Common myeloid progenitor, CD34-positive (primary cell): ENCODE measurements at regions not wholly inside any gene's neighbourhood (a gene's known extent, or its start where the extent isn't known, plus 50 kb on each side); places are given as distances from the start of the nearest gene placed in this dataset.

Experiments used
- CTCF ChIA-PET: fragments of 350-600 bp; sonication (Branson Sonifier 250); formaldehyde crosslinking; loops from one replicate; lab custom pipeline; 2021; ENCODE audit warnings: antibody characterized with exemption; lab: Charles Lee
- POLR2A ChIA-PET: fragments of 350-600 bp; sonication (Branson Sonifier 250); formaldehyde crosslinking; loops from one replicate; lab custom pipeline; 2021; ENCODE audit warnings: antibody characterized with exemption; lab: Charles Lee
- DNase-seq, 3 donors: peaks; one replicate each; pipeline versions ENCODE4 v3.0.0 to v3.0.0-alpha.2; 2013
- H3K27ac ChIP-seq, 2 experiments: 1 replicate in 1 of 2; 2 replicates in 1 of 2; pipeline ENCODE4 v1.7.0; 2013; ENCODE audit warnings: inconsistent platforms in 2 of 2, low read length in 2 of 2, mild to moderate bottlenecking in 2 of 2, low read depth in 1 of 2, moderate library complexity in 1 of 2; ENCODE audit not compliant: severe bottlenecking in 2 of 2, insufficient read depth in 1 of 2, poor library complexity in 1 of 2
- H3K27me3 ChIP-seq, 5 experiments: replicated peaks in 2 of 5; 1 replicate in 3 of 5; 2 replicates in 2 of 5; pipeline versions ENCODE4 v1.6.1 to v1.7.0; 2013; ENCODE audit warnings: low read length in 4 of 5, mild to moderate bottlenecking in 2 of 5, moderate library complexity in 2 of 5, inconsistent platforms in 1 of 5; ENCODE audit not compliant: insufficient read depth in 5 of 5, control insufficient read depth in 4 of 5
- H3K36me3 ChIP-seq, 4 experiments: 1 replicate in 2 of 4; 2 replicates in 2 of 4; pipeline versions ENCODE4 v1.6.1 to v1.7.0; 2013; ENCODE audit warnings: low read length in 3 of 4, control low read depth in 1 of 4, mild to moderate bottlenecking in 1 of 4; ENCODE audit not compliant: control insufficient read depth in 4 of 4, insufficient read depth in 4 of 4
- H3K4me1 ChIP-seq, 4 experiments: 1 replicate in 3 of 4; 2 replicates in 1 of 4; pipeline versions ENCODE4 v1.6.1 to v1.7.1; 2013; ENCODE audit warnings: low read length in 3 of 4, mild to moderate bottlenecking in 3 of 4, control low read depth in 1 of 4, inconsistent platforms in 1 of 4, moderate library complexity in 1 of 4; ENCODE audit not compliant: control insufficient read depth in 4 of 4, insufficient read depth in 4 of 4; ENCODE audit errors: control extremely low read depth in 1 of 4
- H3K4me3 ChIP-seq, 7 experiments: 1 replicate in 4 of 7; 2 replicates in 3 of 7; pipeline versions ENCODE4 v1.5.1 to v1.7.0; 2013; ENCODE audit warnings: mild to moderate bottlenecking in 7 of 7, low read length in 6 of 7, moderate library complexity in 6 of 7, inconsistent platforms in 2 of 7, low read depth in 2 of 7, control low read depth in 1 of 7; ENCODE audit not compliant: insufficient read depth in 4 of 7, control insufficient read depth in 1 of 7; ENCODE audit errors: extremely low read depth in 1 of 7
- H3K9me3 ChIP-seq, 5 experiments: 1 replicate in 4 of 5; 2 replicates in 1 of 5; pipeline versions ENCODE4 v1.6.1 to v1.7.1; 2013; ENCODE audit warnings: low read length in 4 of 5, mild to moderate bottlenecking in 2 of 5, inconsistent platforms in 1 of 5, low read depth in 1 of 5, moderate library complexity in 1 of 5; ENCODE audit not compliant: control insufficient read depth in 4 of 5, insufficient read depth in 2 of 5; ENCODE audit errors: control extremely low read depth in 1 of 5
- WGBS: methylation state at CpG from one replicate; pipeline ENCODE4 v1.1.5; 2013; ENCODE audit not compliant: insufficient coverage; 5-methylcytosine and 5-hydroxymethylcytosine counted together

GRCh38 chr10:123515661-123516060, 150.5 kb upstream of the GPR26 start:
- ChIA-PET POLR2A (no interaction called here), CTCF (no interaction called here)
- Histone ChIP-seq H3K27ac (no peak overlapping the region), H3K4me3 (no peak overlapping the region), H3K27me3 (peaks cover 0 to 30% (median 0%) of the 10 kb centered on the region in 5 experiments), H3K4me1 (no peaks in the 10 kb centered on the region), H3K9me3 (peaks cover 0 to 4% (median 0%) of the 10 kb centered on the region in 5 experiments), H3K36me3 (no peaks in the 10 kb centered on the region)
- no peak for DNase-seq
- WGBS = 100% methylated on average over 2 of the region's 6 CpGs

- CTCF ChIA-PET = no interaction called here
- Histone ChIP-seq H3K36me3 (no peaks in the 10 kb centered on the region), H3K9me3 (peaks cover 0 to 4% (median 0%) of the 10 kb centered on the region in 5 experiments), H3K4me3 (no peak overlapping the region), H3K4me1 (no peaks in the 10 kb centered on the region), H3K27me3 (peaks cover 0 to 28% (median 0%) of the 10 kb centered on the region in 5 experiments), H3K27ac (no peak overlapping the region)
- DNase-seq = no peak
- POLR2A ChIA-PET = no interaction called here
- WGBS = 50% methylated on average over 1 of the region's 1 CpG
Observed at GRCh38 chr10:123516291-123516690, 149.9 kb upstream of the GPR26 start.

GRCh38 chr10:123517426-123517825, 148.7 kb upstream of the GPR26 start:
- H3K27ac ChIP-seq = no peak overlapping the region
- ChIA-PET POLR2A (no interaction called here), CTCF (no interaction called here)
- no peaks in the 10 kb centered on the region for H3K9me3 ChIP-seq
- H3K4me3 ChIP-seq = no peak overlapping the region
- no peaks in the 10 kb centered on the region for H3K36me3 ChIP-seq
- no peaks in the 10 kb centered on the region for H3K4me1 ChIP-seq
- DNase-seq = no peak
- WGBS = 76% methylated on average over 9 of the region's 9 CpGs
- H3K27me3 ChIP-seq = peaks cover 0 to 27% (median 0%) of the 10 kb centered on the region in 5 experiments

- 100% methylated on average over 2 of the region's 4 CpGs for WGBS
- H3K4me1 ChIP-seq = no peaks in the 10 kb centered on the region
- no peaks in the 10 kb centered on the region for H3K36me3 ChIP-seq
- ChIA-PET POLR2A (no interaction called here), CTCF (no interaction called here)
- DNase-seq = no peak
- no peak overlapping the region for H3K4me3 ChIP-seq
- no peak overlapping the region for H3K27ac ChIP-seq
- H3K9me3 ChIP-seq = no peaks in the 10 kb centered on the region
- peaks cover 0 to 23% (median 0%) of the 10 kb centered on the region in 5 experiments for H3K27me3 ChIP-seq
Observed at GRCh38 chr10:123517901-123518300, 148.3 kb upstream of the GPR26 start.

GRCh38 chr10:123518765-123519164, 147.4 kb upstream of the GPR26 start:
- H3K27me3 ChIP-seq = peaks cover 0 to 23% (median 0%) of the 10 kb centered on the region in 5 experiments
- no peaks in the 10 kb centered on the region for H3K4me1 ChIP-seq
- no CpG with 5 or more reads among the region's 1 CpG for WGBS
- H3K4me3 ChIP-seq = no peak overlapping the region
- no peaks in the 10 kb centered on the region for H3K9me3 ChIP-seq
- POLR2A ChIA-PET = no interaction called here
- no peaks in the 10 kb centered on the region for H3K36me3 ChIP-seq
- no peak overlapping the region for H3K27ac ChIP-seq
- DNase-seq = no peak
- CTCF ChIA-PET = interaction anchor here (1.2 kb wide), 1 partner anchor 36 kb away, joined by 3 read pairs; no protein-coding TSS in a partner anchor

- 83% methylated on average over 6 of the region's 6 CpGs for WGBS
- H3K36me3 ChIP-seq = no peaks in the 10 kb centered on the region
- no peak for DNase-seq
- H3K27me3 ChIP-seq = peaks cover 0 to 23% (median 0%) of the 10 kb centered on the region in 5 experiments
- ChIA-PET POLR2A (no interaction called here), CTCF (no interaction called here)
- no peak overlapping the region for H3K27ac ChIP-seq
- no peak overlapping the region for H3K4me3 ChIP-seq
- H3K9me3 ChIP-seq = no peaks in the 10 kb centered on the region
- no peaks in the 10 kb centered on the region for H3K4me1 ChIP-seq
Observed at GRCh38 chr10:123519861-123520260, 146.3 kb upstream of the GPR26 start.

GRCh38 chr10:123521076-123521475, 145.1 kb upstream of the GPR26 start:
- WGBS = no CpG with 5 or more reads among the region's 3 CpGs
- H3K27me3 ChIP-seq = peaks cover 0 to 12% (median 0%) of the 10 kb centered on the region in 5 experiments
- H3K4me3 ChIP-seq = no peak overlapping the region
- ChIA-PET CTCF (no interaction called here), POLR2A (no interaction called here)
- DNase-seq = no peak
- no peaks in the 10 kb centered on the region for H3K4me1 ChIP-seq
- no peaks in the 10 kb centered on the region for H3K36me3 ChIP-seq
- H3K9me3 ChIP-seq = no peaks in the 10 kb centered on the region
- no peak overlapping the region for H3K27ac ChIP-seq
